Fibroblast of villous mesenchyme (primary cell): ENCODE measurements at regions not wholly inside any gene's neighbourhood (a gene's known extent, or its start where the extent isn't known, plus 50 kb on each side); places are given as distances from the start of the nearest gene placed in this dataset.

Source experiments
- DNase-seq: peaks from one replicate; pipeline ENCODE4 v3.0.0-alpha.2; 2010; ENCODE audit warnings: low read depth
- H3K4me3 ChIP-seq: 2 replicates; pipeline ENCODE4 v1.5.1; 2011; ENCODE audit warnings: low read depth, mild to moderate bottlenecking, low read length
- CTCF ChIP-seq: IDR thresholded peaks from 2 replicates; pipeline ENCODE4 v1.5.1; 2012; ENCODE audit warnings: low read depth, mild to moderate bottlenecking, low read length; ENCODE audit not compliant: insufficient read depth

- no peak for TF ChIP-seq CTCF
- no peak for DNase-seq
Observed at GRCh38 chr6:903761-904160, 210.8 kb upstream of the EXOC2 start.

GRCh38 chr6:901696-902460 is 208.9 kb upstream of the EXOC2 start:
- DNase-seq: no peak
- H3K4me3 ChIP-seq: no peak overlapping the region

More at GRCh38 chr6:903761-904160, 210.8 kb upstream of the EXOC2 start:
- H3K4me3 ChIP-seq: no peak overlapping the region

GRCh38 chr6:900716-901605 is 208.0 kb upstream of the EXOC2 start:
- H3K4me3 ChIP-seq: no peak overlapping the region
- no peak for DNase-seq
- no peak for TF ChIP-seq CTCF

More at GRCh38 chr6:901696-902460, 208.9 kb upstream of the EXOC2 start:
- no peak for TF ChIP-seq CTCF

- no peak for TF ChIP-seq CTCF
- DNase-seq: no peak
- H3K4me3 ChIP-seq: no peak overlapping the region
Observed at GRCh38 chr6:897528-898207, 204.7 kb upstream of the EXOC2 start.

GRCh38 chr6:894274-894673 is 201.3 kb upstream of the EXOC2 start:
- peak; percentile 37 for TF ChIP-seq CTCF
- DNase-seq: no peak
- no peak overlapping the region for H3K4me3 ChIP-seq

GRCh38 chr6:890995-891394 is 198.1 kb upstream of the EXOC2 start:
- TF ChIP-seq CTCF: no peak
- DNase-seq: no peak
- H3K4me3 ChIP-seq: no peak overlapping the region
